Activated effector memory CD4-positive, alpha-beta T cell treated with anti-CD3 and anti-CD28 coated beads, Interleukin-2, amount 50 U/mL, for 16 hours (primary cell): ENCODE measurements at regions not wholly inside any gene's neighbourhood (a gene's known extent, or its start where the extent isn't known, plus 50 kb on each side); places are given as distances from the start of the nearest gene placed in this dataset.
"Not testable (repeated sequence)": the region's sequence is repeated elsewhere in the genome, so short reads cannot be mapped to it uniquely, and the experiment has no call there.

Experiments
- DNase-seq: peaks from one replicate; pipeline ENCODE4 v3.0.0-alpha.2; 2020

GRCh38 chr9:2243666-2244555, 228.8 kb downstream of the SMARCA2 start:
- no peak for DNase-seq

GRCh38 chr9:2247340-2247739, 232.2 kb downstream of the SMARCA2 start:
- no peak for DNase-seq

- DNase-seq: no peak
Observed at GRCh38 chr9:2248768-2249265, 233.7 kb downstream of the SMARCA2 start.

GRCh38 chr9:2253636-2254580, 238.8 kb downstream of the SMARCA2 start:
- no peak for DNase-seq

- DNase-seq: no peak
Observed at GRCh38 chr9:2255128-2255527, 240.0 kb downstream of the SMARCA2 start.

- no peak for DNase-seq
Observed at GRCh38 chr9:2257248-2257929, 242.2 kb downstream of the SMARCA2 start.

GRCh38 chr9:2260417-2261306, 245.5 kb downstream of the SMARCA2 start:
- DNase-seq: no peak

GRCh38 chr9:2261421-2262103, 246.4 kb downstream of the SMARCA2 start:
- no peak for DNase-seq

- DNase-seq: no peak
Observed at GRCh38 chr9:2262386-2263071, 247.4 kb downstream of the SMARCA2 start.

GRCh38 chr9:2263111-2263510, 248.0 kb downstream of the SMARCA2 start:
- no peak for DNase-seq

- no peak for DNase-seq
Observed at GRCh38 chr9:2263665-2264064, 248.5 kb downstream of the SMARCA2 start.

- DNase-seq: no peak
Observed at GRCh38 chr9:2264081-2264480, 248.9 kb downstream of the SMARCA2 start.

GRCh38 chr9:2267181-2267745, 252.1 kb downstream of the SMARCA2 start:
- DNase-seq: no peak

GRCh38 chr9:2269778-2270177, 254.6 kb downstream of the SMARCA2 start:
- no peak for DNase-seq

GRCh38 chr9:2270565-2270964, 255.4 kb downstream of the SMARCA2 start:
- no peak for DNase-seq

- no peak for DNase-seq
Observed at GRCh38 chr9:2271426-2271825, 256.3 kb downstream of the SMARCA2 start.

- DNase-seq: no peak
Observed at GRCh38 chr9:2274762-2275161, 259.6 kb downstream of the SMARCA2 start.

- no peak for DNase-seq
Observed at GRCh38 chr9:2276296-2276695, 261.1 kb downstream of the SMARCA2 start.

- not testable (repeated sequence) for DNase-seq
Observed at GRCh38 chr9:2277133-2277532, 262.0 kb downstream of the SMARCA2 start.

GRCh38 chr9:2277644-2278043, 262.5 kb downstream of the SMARCA2 start:
- DNase-seq: not testable (repeated sequence)
